Activated T-cell treated with anti-CD3 and anti-CD28 coated beads, Interleukin-2, amount 50 U/mL, for 72 hours (primary cell): ENCODE measurements at regions not wholly inside any gene's neighbourhood (a gene's known extent, or its start where the extent isn't known, plus 50 kb on each side); places are given as distances from the start of the nearest gene placed in this dataset.

ENCODE experiments used
- ATAC-seq, 2 donors: fragments of 150-1000 bp; cut with Tn5 transposase; replicated peaks in 1 of 2; 2 replicates each; pipeline ENCODE4 v1.10.0; 2021; ENCODE audit warnings: moderate library complexity in 2 of 2, mild to moderate bottlenecking in 1 of 2
- DNase-seq, 2 donors: peaks; one replicate each; pipeline ENCODE4 v3.0.0; 2021 to 2022; ENCODE audit warnings: mixed read lengths in 1 of 2
- H3K27ac Mint-ChIP-seq: one replicate; pipeline ENCODE4 v1.8.0; 2022; ENCODE audit warnings: mild to moderate bottlenecking, moderate library complexity, mixed read lengths
- H3K27me3 Mint-ChIP-seq: one replicate; pipeline ENCODE4 v1.8.0; 2022; ENCODE audit warnings: low read depth, mixed read lengths
- H3K36me3 Mint-ChIP-seq, 2 donors: one replicate each; pipeline ENCODE4 v1.8.0; 2022; ENCODE audit warnings: mixed read lengths in 2 of 2, mild to moderate bottlenecking in 1 of 2; ENCODE audit not compliant: insufficient read depth in 2 of 2
- H3K4me1 Mint-ChIP-seq: one replicate; pipeline ENCODE4 v1.8.0; 2022; ENCODE audit warnings: low read depth, mixed read lengths
- H3K4me3 Mint-ChIP-seq, 2 donors: one replicate each; pipeline ENCODE4 v1.8.0; 2022; ENCODE audit warnings: mild to moderate bottlenecking in 2 of 2, mixed read lengths in 2 of 2, moderate library complexity in 2 of 2
- H3K9me3 Mint-ChIP-seq, 2 donors: one replicate each; pipeline ENCODE4 v1.8.0; 2022; ENCODE audit warnings: mixed read lengths in 2 of 2

GRCh38 chr7:131010717-131011431, 276.9 kb upstream of the KLF14 start:
- peak; percentile 76 to 80 for ATAC-seq
- Mint-ChIP-seq H3K4me3 (peak overlapping the region; percentile 78 to 95), H3K36me3 (peaks cover 2 to 6% of the 10 kb centered on the region in 2 donors)

GRCh38 chr7:131011432-131011742, 277.4 kb upstream of the KLF14 start:
- Mint-ChIP-seq H3K4me3 (peak overlapping the region; percentile 78 to 95), H3K4me1 (peaks cover 96% of the 10 kb centered on the region), H3K9me3 (no peaks in the 10 kb centered on the region), H3K36me3 (peaks cover 2 to 5% of the 10 kb centered on the region in 2 donors), H3K27ac (peak overlapping the region; percentile 97), H3K27me3 (no peaks in the 10 kb centered on the region)
- ATAC-seq (peak; percentile 28 to 35), DNase-seq (peak in 1 of 2 donors; percentile 34)

More at GRCh38 chr7:131010717-131011431, 276.9 kb upstream of the KLF14 start:
- Mint-ChIP-seq H3K27ac (peak overlapping the region; percentile 97), H3K4me1 (peaks cover 96% of the 10 kb centered on the region), H3K27me3 (no peaks in the 10 kb centered on the region), H3K9me3 (no peaks in the 10 kb centered on the region)
- no peak for DNase-seq

GRCh38 chr7:131011976-131012375, 278.0 kb upstream of the KLF14 start:
- H3K4me3 Mint-ChIP-seq = peak overlapping the region; percentile 78 to 95
- peak overlapping the region; percentile 97 for H3K27ac Mint-ChIP-seq
- no peak for ATAC-seq
- no peak for DNase-seq
- peaks cover 94% of the 10 kb centered on the region for H3K4me1 Mint-ChIP-seq
- no peaks in the 10 kb centered on the region for H3K27me3 Mint-ChIP-seq
- H3K9me3 Mint-ChIP-seq = no peaks in the 10 kb centered on the region
- H3K36me3 Mint-ChIP-seq = peaks cover 2 to 6% of the 10 kb centered on the region in 2 donors

- DNase-seq (no peak), ATAC-seq (no peak)
- Mint-ChIP-seq H3K4me1 (peaks cover 89% of the 10 kb centered on the region), H3K9me3 (no peaks in the 10 kb centered on the region), H3K27me3 (no peaks in the 10 kb centered on the region), H3K4me3 (peak overlapping the region; percentile 78 to 95), H3K36me3 (peaks cover 4 to 8% of the 10 kb centered on the region in 2 donors), H3K27ac (peak overlapping the region; percentile 97)
Observed at GRCh38 chr7:131012477-131013031, 278.5 kb upstream of the KLF14 start.

- Mint-ChIP-seq H3K36me3 (peaks cover 11% of the 10 kb centered on the region in 2 donors), H3K27ac (peak overlapping the region; percentile 97), H3K4me1 (peaks cover 86% of the 10 kb centered on the region), H3K4me3 (peak overlapping the region; percentile 55 to 95), H3K9me3 (no peaks in the 10 kb centered on the region), H3K27me3 (no peaks in the 10 kb centered on the region)
- ATAC-seq (no peak), DNase-seq (no peak)
Observed at GRCh38 chr7:131013716-131014115, 279.7 kb upstream of the KLF14 start.

GRCh38 chr7:131014906-131015656, 281.1 kb upstream of the KLF14 start:
- no peak for DNase-seq
- peaks cover 85% of the 10 kb centered on the region for H3K4me1 Mint-ChIP-seq
- H3K27me3 Mint-ChIP-seq = no peaks in the 10 kb centered on the region
- H3K9me3 Mint-ChIP-seq = no peaks in the 10 kb centered on the region
- peak overlapping the region; percentile 76 for H3K27ac Mint-ChIP-seq
- no peak for ATAC-seq
- H3K4me3 Mint-ChIP-seq = no peak overlapping the region
- H3K36me3 Mint-ChIP-seq = peaks cover 11 to 12% of the 10 kb centered on the region in 2 donors

- no peak overlapping the region for H3K4me3 Mint-ChIP-seq
- peaks cover 11 to 12% of the 10 kb centered on the region in 2 donors for H3K36me3 Mint-ChIP-seq
- no peaks in the 10 kb centered on the region for H3K27me3 Mint-ChIP-seq
- ATAC-seq (no peak), DNase-seq (no peak)
- H3K9me3 Mint-ChIP-seq = no peaks in the 10 kb centered on the region
- H3K4me1 Mint-ChIP-seq = peaks cover 85% of the 10 kb centered on the region
- H3K27ac Mint-ChIP-seq = peak overlapping the region; percentile 76
Observed at GRCh38 chr7:131015657-131015958, 281.6 kb upstream of the KLF14 start.

GRCh38 chr7:131016230-131016629, 282.2 kb upstream of the KLF14 start:
- H3K9me3 Mint-ChIP-seq = no peaks in the 10 kb centered on the region
- peaks cover 85% of the 10 kb centered on the region for H3K4me1 Mint-ChIP-seq
- no peak overlapping the region for H3K4me3 Mint-ChIP-seq
- peak overlapping the region; percentile 44 for H3K27ac Mint-ChIP-seq
- H3K27me3 Mint-ChIP-seq = no peaks in the 10 kb centered on the region
- no peak for ATAC-seq
- peaks cover 11 to 12% of the 10 kb centered on the region in 2 donors for H3K36me3 Mint-ChIP-seq
- no peak for DNase-seq

GRCh38 chr7:131019351-131019750, 285.3 kb upstream of the KLF14 start:
- Mint-ChIP-seq H3K27ac (peak overlapping the region; percentile 33), H3K36me3 (peaks cover 23 to 25% of the 10 kb centered on the region in 2 donors), H3K4me3 (peak overlapping the region in 1 of 2 donors; percentile 38), H3K27me3 (no peaks in the 10 kb centered on the region), H3K4me1 (peaks cover 77% of the 10 kb centered on the region), H3K9me3 (peaks cover 3 to 5% of the 10 kb centered on the region in 2 donors)
- ATAC-seq (no peak), DNase-seq (no peak)

- Mint-ChIP-seq H3K27ac (peak overlapping the region; percentile 68), H3K4me1 (peaks cover 74% of the 10 kb centered on the region), H3K27me3 (no peaks in the 10 kb centered on the region), H3K36me3 (peaks cover 23 to 29% of the 10 kb centered on the region in 2 donors), H3K9me3 (peaks cover 3 to 5% of the 10 kb centered on the region in 2 donors), H3K4me3 (peak overlapping the region; percentile 57 to 73)
- ATAC-seq = peak; percentile 50 to 53
- DNase-seq = no peak
Observed at GRCh38 chr7:131020759-131021261, 286.8 kb upstream of the KLF14 start.

- H3K27ac Mint-ChIP-seq = peak overlapping the region; percentile 68
Observed at GRCh38 chr7:131021460-131021859, 287.5 kb upstream of the KLF14 start.

GRCh38 chr7:131021902-131022301, 287.9 kb upstream of the KLF14 start:
- DNase-seq = no peak
- peaks cover 23 to 27% of the 10 kb centered on the region in 2 donors for H3K36me3 Mint-ChIP-seq
- H3K4me1 Mint-ChIP-seq = peaks cover 75% of the 10 kb centered on the region
- peak overlapping the region; percentile 68 for H3K27ac Mint-ChIP-seq
- H3K4me3 Mint-ChIP-seq = peak overlapping the region; percentile 57 to 73
- H3K9me3 Mint-ChIP-seq = peaks cover 3 to 5% of the 10 kb centered on the region in 2 donors
- peak; percentile 5 to 20 for ATAC-seq
- no peaks in the 10 kb centered on the region for H3K27me3 Mint-ChIP-seq

More at GRCh38 chr7:131021460-131021859, 287.5 kb upstream of the KLF14 start:
- H3K4me1 Mint-ChIP-seq = peaks cover 74% of the 10 kb centered on the region
- peak; percentile 69 to 74 for ATAC-seq
- no peak for DNase-seq
- H3K9me3 Mint-ChIP-seq = peaks cover 3 to 5% of the 10 kb centered on the region in 2 donors
- H3K27me3 Mint-ChIP-seq = no peaks in the 10 kb centered on the region
- H3K36me3 Mint-ChIP-seq = peaks cover 23 to 27% of the 10 kb centered on the region in 2 donors
- peak overlapping the region; percentile 57 to 73 for H3K4me3 Mint-ChIP-seq
